ENCODE measurements at regions not wholly inside any gene's neighbourhood (a gene's known extent, or its start where the extent isn't known, plus 50 kb on each side); places are given as distances from the start of the nearest gene placed in this dataset.

DNA sequence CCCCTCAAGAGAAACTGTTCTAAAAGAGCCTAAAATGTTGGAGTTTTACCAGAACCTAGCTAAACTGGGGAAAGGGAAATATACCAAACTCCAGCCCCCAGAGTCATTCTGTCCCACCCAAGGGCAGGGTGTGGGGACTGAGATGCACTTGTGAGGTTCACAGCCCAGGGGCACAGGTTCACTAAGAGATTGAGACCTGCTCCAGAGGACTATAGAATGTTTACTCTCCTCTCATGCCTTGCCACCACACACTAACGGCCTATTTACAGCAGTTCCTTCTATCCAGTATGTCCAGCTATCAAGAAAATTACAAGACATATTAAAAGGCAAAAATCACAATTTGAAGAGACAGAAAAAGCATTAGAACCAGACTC is 60.6 kb upstream of the PARP11 start:
- Histone ChIP-seq H3K27ac (no peak overlapping the region), H3K27me3 (ENCODE audit: insufficient read depth, low read depth) (peaks cover 78% of the 10 kb centered on the region), H3K79me2 (ENCODE audit: low read depth) (no peaks in the 10 kb centered on the region), H4K20me1 (ENCODE audit: insufficient read depth) (no peaks in the 10 kb centered on the region), H3K36me3 (ENCODE audit: low read depth) (no peaks in the 10 kb centered on the region), H3F3A (ENCODE audit: insufficient read depth, low read depth) (no peaks in the 10 kb centered on the region), H2AFZ (no peak overlapping the region), H3K9me3 (ENCODE audit: insufficient read depth, low read depth) (no peaks in the 10 kb centered on the region), H3K9me2 (ENCODE audit: insufficient read depth) (no peaks in the 10 kb centered on the region), H3K4me2 (no peak overlapping the region), H3K4me1 (replicated peaks; ENCODE audit: insufficient read depth) (no peaks in the 10 kb centered on the region), H3K4me3 (no peak overlapping the region)
- no TSS peak for BruUV-seq (replicated peaks)
- ChIA-PET CTCF (no interaction called here), POLR2A (ENCODE audit: unreplicated experiment) (no interaction called here)
- intact Hi-C loops (cut with micrococcal nuclease; ENCODE audit: unreplicated experiment) = no loop called here
- no peak for DNase-seq
- TF ChIP-seq EZH2 (IDR thresholded peaks at IDR 0.05; ENCODE audit: low read depth) = no peak
- TF ChIP-seq, protein P1, sequence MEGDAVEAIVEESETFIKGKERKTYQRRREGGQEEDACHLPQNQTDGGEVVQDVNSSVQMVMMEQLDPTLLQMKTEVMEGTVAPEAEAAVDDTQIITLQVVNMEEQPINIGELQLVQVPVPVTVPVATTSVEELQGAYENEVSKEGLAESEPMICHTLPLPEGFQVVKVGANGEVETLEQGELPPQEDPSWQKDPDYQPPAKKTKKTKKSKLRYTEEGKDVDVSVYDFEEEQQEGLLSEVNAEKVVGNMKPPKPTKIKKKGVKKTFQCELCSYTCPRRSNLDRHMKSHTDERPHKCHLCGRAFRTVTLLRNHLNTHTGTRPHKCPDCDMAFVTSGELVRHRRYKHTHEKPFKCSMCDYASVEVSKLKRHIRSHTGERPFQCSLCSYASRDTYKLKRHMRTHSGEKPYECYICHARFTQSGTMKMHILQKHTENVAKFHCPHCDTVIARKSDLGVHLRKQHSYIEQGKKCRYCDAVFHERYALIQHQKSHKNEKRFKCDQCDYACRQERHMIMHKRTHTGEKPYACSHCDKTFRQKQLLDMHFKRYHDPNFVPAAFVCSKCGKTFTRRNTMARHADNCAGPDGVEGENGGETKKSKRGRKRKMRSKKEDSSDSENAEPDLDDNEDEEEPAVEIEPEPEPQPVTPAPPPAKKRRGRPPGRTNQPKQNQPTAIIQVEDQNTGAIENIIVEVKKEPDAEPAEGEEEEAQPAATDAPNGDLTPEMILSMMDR (conservative IDR thresholded peaks at IDR 0.05) = no peak

DNA sequence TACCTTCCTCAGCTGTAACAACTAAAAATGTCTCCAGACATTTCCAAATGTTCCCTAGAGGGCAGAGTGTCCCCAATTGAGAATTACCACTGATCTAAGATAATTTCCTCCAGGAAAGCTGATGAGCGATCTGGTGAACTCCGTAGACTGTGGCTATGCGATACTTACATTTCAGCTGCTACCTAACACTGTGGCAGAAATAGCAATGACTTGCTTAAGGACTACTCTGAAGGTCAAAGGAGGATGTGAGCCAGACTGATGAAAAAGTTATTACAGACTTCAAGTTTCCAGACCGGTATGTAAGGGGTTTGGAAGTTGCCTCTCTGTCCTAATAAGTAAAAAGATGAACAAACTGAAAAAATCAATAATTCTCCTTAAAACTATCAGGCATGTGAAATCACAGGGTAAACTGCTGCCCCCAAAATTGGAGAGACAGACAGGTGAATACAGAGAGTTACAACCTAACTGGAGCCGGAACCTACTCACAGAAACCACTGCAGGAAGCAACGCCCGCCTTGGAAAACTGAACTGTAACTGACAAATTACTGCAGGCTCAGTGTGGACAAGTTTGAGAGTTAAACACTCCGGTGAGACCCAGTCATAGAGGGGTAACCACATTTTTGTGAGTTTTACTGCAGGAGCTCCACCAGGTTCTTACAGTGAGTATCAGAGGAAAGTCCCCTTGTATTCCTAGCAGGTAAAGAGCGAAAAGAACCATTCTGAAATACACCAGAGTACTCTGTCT is 60.0 kb upstream of the PARP11 start:
- POLR2A ChIA-PET (ENCODE audit: unreplicated experiment) = no interaction called here
- H3K9me3 ChIP-seq (ENCODE audit: insufficient read depth, low read depth) = no peaks in the 10 kb centered on the region
- no peaks in the 10 kb centered on the region for H3F3A ChIP-seq (ENCODE audit: insufficient read depth, low read depth)
- intact Hi-C loops (cut with micrococcal nuclease; ENCODE audit: unreplicated experiment) = no loop called here
- H3K27ac ChIP-seq = no peak overlapping the region
- DNase-seq = no peak
- H3K79me2 ChIP-seq (ENCODE audit: low read depth) = no peaks in the 10 kb centered on the region
- H3K4me1 ChIP-seq (replicated peaks; ENCODE audit: insufficient read depth) = no peaks in the 10 kb centered on the region
- H3K4me3 ChIP-seq = no peak overlapping the region
- H3K9me2 ChIP-seq (ENCODE audit: insufficient read depth) = no peaks in the 10 kb centered on the region
- TF ChIP-seq, protein P1 (conservative IDR thresholded peaks at IDR 0.05) = no peak
- no peak for TF ChIP-seq EZH2 (IDR thresholded peaks at IDR 0.05; ENCODE audit: low read depth)
- H4K20me1 ChIP-seq (ENCODE audit: insufficient read depth) = no peaks in the 10 kb centered on the region
- no peak overlapping the region for H3K4me2 ChIP-seq
- H2AFZ ChIP-seq = no peak overlapping the region
- CTCF ChIA-PET = no interaction called here
- BruUV-seq (replicated peaks) = no TSS peak
- H3K36me3 ChIP-seq (ENCODE audit: low read depth) = no peaks in the 10 kb centered on the region
- H3K27me3 ChIP-seq (ENCODE audit: insufficient read depth, low read depth) = peaks cover 81% of the 10 kb centered on the region

DNA sequence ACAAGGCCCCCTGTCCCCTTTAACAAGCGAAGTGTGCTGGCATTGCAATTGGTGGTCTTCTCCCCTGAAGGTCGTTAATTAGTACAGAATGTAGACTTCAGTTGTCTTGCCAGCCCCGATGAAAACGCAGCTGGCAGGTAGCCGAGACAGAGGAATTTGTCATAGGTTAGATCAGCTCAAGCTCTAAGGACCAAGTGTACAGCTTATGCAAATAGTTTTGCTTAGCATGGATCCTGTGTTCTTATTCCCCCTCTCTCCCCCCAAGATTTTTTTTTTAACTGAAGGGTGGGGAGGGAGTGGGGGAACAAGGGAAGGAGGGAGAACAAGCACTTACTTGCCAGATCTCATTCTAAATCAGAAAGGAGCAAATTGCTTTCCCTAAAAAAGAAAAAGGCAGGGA is 58.6 kb upstream of the PARP11 start:
- Histone ChIP-seq H3K27me3 (ENCODE audit: insufficient read depth, low read depth) (peaks cover 74% of the 10 kb centered on the region), H3F3A (ENCODE audit: insufficient read depth, low read depth) (no peaks in the 10 kb centered on the region), H3K27ac (no peak overlapping the region), H3K9me2 (ENCODE audit: insufficient read depth) (no peaks in the 10 kb centered on the region), H4K20me1 (ENCODE audit: insufficient read depth) (no peaks in the 10 kb centered on the region), H3K79me2 (ENCODE audit: low read depth) (no peaks in the 10 kb centered on the region), H3K4me3 (no peak overlapping the region), H2AFZ (no peak overlapping the region), H3K4me1 (replicated peaks; ENCODE audit: insufficient read depth) (no peaks in the 10 kb centered on the region), H3K36me3 (ENCODE audit: low read depth) (no peaks in the 10 kb centered on the region), H3K4me2 (no peak overlapping the region), H3K9me3 (ENCODE audit: insufficient read depth, low read depth) (no peaks in the 10 kb centered on the region)
- intact Hi-C loops (cut with micrococcal nuclease; ENCODE audit: unreplicated experiment) = no loop called here
- no peak for TF ChIP-seq EZH2 (IDR thresholded peaks at IDR 0.05; ENCODE audit: low read depth)
- TF ChIP-seq, protein P1 (conservative IDR thresholded peaks at IDR 0.05) = no peak
- ChIA-PET POLR2A (ENCODE audit: unreplicated experiment) (no interaction called here), CTCF (no interaction called here)
- DNase-seq = no peak
- no TSS peak for BruUV-seq (replicated peaks)

All from PC-9 (cell line).